ENCODE measurements at regions not wholly inside any gene's neighbourhood (a gene's known extent, or its start where the extent isn't known, plus 50 kb on each side); places are given as distances from the start of the nearest gene placed in this dataset.

DNA sequence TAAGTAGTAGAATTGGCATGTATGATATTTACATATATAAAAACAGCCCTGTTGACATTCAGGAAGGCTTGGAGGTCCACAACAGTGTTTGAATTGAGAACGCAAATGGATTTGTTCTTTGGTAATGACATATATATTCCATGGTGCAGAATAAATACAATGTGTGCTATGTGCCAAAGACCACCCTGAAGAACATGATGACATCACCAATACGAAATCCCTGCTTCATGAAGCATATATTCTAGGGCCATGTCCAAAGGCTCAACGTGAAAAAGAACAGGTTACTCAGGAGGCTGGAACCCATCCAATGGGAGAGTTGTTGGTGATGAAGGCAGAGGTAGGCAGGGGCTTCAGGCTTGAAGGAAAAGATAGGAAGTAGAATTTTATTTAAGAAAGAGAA is 423.9 kb upstream of the MAF start:
- no peak overlapping the region for H3K4me3 ChIP-seq (ENCODE audit: low read depth, low read length)

DNA sequence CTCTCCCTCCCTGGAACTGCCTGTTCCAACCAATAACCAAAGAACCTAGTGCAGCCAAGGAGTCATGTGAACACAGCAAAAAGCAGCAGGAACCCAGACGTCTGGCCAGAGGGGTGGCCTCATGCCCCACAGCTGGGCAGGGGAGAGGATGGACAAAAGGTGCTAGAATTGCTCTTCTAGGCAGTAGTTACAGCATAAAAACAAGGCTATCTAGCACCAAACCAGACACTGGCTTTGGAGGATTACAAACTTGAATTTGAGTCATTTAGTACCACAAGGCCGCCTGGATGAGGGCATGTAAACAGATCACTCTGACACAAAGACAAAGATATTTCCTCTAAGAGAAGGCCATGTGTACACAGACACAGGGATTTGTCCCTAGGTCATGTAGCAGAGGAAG is 423.3 kb upstream of the MAF start:
- no peak overlapping the region for H3K4me3 ChIP-seq (ENCODE audit: low read depth, low read length)

DNA sequence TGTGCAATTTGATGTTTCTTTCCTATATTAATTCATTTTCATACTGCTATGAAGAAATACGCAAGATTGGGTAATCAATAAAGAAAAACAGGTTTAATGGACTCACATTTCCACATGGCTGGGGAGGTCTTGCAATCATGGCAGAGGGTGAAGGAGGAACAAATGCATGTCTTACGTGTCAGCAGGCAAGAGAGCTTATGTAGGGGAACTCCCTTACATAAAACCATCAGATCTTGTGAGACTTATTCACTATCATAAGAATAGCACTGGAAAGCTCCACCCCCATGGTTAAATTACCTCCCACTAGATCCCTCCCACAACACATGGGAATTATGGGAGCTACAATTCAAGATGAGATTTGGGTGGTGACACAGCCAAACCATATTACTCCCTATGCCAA is 418.9 kb upstream of the MAF start:
- no peak overlapping the region for H3K4me3 ChIP-seq (ENCODE audit: low read depth, low read length)

DNA sequence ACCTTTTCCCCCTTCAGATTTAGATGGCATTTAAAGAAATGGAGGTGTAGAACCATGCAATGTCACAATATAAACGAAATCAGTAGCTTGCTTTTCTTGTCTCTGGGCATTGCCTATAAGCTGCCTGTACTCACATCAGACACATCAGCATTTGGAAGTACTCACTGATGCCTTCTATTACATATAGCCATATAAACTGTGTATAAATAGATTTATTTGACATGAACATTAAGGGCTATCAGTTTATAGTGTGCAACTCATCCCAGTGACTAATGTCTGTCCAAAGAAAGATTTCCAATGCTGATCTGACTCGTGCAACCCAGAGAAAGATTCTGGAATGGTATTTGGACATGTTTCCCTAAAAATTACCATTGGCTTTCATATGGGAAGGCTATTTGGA is 417.9 kb upstream of the MAF start:
- no peak overlapping the region for H3K4me3 ChIP-seq (ENCODE audit: low read depth, low read length)

DNA sequence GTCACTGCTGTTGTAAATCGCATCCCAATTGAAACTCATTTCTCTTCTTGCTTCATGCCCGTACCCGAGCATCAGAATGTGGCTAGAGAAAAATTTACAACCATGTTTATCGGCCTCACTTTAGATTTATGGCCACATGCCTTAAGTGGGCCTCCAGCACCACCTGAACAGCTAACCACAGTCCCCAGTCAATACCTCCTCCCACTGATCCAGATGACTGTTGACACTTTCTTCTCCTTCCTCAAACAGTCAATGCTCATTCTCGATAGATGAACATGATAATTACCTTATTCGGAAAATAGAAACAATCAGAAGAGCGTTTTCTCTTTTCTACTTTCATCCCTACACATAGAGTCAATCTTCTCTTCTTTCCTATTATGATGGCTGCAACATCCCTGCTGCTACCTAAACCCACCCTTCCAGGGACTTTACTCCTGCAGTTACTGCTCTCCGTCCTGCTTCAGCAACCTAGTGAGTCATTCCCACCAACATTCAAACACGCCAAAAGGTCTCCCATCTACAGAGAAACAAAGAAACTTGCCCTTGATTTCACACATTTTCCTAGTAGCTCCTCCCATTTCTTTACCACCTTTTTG is 416.3 kb upstream of the MAF start:
- no peak overlapping the region for H3K4me3 ChIP-seq (ENCODE audit: low read depth, low read length)

DNA sequence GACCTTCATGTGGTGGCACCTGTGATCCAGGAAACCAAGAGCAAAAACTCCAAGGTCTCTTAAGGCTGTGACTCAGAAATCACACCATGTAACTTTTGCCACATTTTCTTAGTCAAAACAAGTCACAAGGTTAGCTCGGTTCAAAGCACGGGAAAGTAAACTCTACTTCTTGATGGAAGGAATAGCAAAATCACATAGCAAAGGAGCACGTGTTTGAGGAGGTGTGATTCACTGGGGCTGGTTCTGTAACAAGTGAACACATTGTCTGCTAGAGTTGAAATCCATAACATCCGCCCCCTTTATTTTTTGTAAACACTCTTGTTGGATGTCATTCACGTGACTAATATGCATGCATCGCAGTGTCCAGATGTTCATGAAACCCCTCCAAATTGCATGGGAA is 415.0 kb upstream of the MAF start:
- H3K4me3 ChIP-seq (ENCODE audit: low read depth, low read length) = no peak overlapping the region

DNA sequence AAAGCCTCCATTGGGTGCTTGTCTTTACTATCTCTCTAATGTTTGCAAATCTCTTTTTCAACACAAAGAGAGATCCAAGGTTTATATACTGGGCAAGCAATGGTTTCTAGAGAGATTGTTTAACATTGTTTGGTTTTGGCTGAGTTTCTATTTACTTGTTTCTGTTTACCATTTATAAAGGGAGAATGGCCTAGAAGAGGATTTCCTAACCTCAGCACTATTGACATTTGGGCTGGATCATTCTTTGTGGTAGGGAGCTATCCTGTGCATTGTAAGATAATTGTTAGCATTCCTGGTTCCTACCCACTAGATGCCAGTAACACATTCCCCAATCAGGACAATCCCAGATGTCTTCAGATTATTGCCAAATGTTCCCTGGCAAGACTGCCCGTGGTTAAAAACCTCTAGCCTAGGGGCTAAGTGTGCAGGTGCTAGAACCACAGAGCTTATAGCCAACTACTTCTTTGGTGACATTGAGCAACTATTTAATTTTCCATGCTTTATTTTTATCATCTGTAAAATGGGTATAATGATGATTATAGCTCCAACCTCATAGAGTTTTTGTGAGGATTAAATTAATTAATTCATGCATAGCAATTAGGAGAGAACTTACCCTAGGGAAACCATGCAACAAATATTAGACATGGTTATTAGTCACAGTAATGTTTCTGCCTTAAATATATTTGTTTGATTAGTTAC is 413.9 kb upstream of the MAF start:
- no peak overlapping the region for H3K4me3 ChIP-seq (ENCODE audit: low read depth, low read length)

DNA sequence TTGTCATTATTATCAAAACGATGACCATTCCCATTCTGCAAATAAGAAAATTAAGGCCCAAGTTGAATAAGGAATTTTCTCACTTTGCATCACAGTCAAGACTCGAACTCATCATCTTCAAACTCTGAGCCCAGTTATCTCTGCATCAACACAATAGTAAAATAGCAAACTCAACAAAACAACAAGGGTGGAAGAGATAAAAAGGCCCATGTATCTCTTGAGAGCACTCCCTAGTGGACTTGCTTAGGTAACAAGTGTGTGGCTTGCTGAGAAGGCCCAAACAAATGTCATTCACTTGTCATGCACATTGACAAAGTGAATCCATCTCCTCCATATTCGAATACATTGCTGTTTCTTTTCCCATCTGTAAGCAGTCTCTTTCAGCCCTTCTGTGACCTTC is 412.0 kb upstream of the MAF start:
- no peak overlapping the region for H3K4me3 ChIP-seq (ENCODE audit: low read depth, low read length)

DNA sequence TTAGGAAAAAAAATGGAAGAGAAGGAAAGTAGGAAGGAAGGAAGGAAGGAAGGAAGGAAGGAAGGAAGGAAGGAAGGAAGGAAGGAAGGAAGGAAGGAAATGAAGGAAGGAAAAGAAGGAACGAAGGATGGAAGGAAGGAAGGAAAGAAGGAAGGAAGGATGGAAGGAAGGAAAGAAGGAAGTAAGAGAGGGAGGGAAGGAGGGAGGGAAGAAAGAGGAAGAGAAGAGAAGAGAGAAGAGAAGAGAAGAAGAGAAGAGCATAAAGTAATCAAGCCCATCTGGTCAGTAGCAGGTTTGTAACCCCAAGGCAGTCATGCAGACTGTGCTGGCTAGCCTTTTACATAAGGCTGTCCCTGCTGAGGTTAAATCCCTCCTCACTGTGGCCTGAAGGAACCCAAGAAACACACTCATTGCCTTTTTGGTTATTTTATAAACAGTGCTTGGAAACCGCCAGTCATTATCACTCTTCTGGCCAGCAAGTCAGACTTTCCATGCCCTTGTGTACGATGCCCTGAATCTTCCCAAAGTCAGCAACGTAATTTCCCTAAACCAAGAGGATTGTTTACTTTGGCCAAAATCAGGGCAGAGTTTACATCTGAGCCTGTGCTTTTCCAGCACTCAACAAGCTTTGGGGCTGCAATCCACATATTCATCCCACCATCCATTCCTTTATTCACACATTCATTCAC is 409.6 kb upstream of the MAF start:
- H3K4me3 ChIP-seq (ENCODE audit: low read depth, low read length) = no peak overlapping the region

DNA sequence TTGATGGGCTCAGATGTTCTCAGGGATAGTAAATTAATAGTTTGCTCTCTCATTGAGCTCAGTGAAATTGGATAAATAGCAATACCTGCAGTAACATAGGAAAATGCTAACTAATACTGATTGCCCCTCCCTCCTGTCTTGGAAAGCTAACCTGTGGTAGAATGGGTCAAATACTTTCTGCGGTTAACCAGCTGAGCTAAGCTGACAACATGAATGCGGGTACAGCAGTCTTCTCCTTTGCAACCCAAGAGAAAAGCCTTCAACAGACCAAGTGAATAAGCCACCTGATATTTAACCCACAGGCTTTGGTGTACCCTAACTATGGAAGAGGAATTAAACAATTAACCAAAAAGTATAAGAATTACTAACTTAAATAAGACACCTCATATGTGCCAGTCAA is 408.3 kb upstream of the MAF start:
- no peak overlapping the region for H3K4me3 ChIP-seq (ENCODE audit: low read depth, low read length)

DNA sequence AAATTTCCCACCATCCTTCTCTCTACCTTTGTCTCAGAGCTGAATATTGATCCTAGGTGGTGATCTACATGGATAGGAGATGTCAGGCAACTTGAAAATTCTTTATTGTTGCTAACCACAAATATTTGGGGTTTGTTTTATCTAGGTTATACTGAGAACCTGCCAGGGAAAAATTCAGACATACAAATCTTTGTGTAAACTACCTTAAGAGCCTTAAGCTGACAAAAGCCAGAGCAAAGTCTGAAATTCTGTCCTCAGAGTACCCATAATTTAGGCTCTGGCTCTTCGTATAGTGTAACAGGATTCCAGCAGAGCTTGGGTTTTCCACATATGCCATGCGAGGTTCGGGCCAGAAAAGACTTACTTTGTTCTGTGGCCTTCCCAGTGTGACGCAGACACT is 406.7 kb upstream of the MAF start:
- no peak overlapping the region for H3K4me3 ChIP-seq (ENCODE audit: low read depth, low read length)

DNA sequence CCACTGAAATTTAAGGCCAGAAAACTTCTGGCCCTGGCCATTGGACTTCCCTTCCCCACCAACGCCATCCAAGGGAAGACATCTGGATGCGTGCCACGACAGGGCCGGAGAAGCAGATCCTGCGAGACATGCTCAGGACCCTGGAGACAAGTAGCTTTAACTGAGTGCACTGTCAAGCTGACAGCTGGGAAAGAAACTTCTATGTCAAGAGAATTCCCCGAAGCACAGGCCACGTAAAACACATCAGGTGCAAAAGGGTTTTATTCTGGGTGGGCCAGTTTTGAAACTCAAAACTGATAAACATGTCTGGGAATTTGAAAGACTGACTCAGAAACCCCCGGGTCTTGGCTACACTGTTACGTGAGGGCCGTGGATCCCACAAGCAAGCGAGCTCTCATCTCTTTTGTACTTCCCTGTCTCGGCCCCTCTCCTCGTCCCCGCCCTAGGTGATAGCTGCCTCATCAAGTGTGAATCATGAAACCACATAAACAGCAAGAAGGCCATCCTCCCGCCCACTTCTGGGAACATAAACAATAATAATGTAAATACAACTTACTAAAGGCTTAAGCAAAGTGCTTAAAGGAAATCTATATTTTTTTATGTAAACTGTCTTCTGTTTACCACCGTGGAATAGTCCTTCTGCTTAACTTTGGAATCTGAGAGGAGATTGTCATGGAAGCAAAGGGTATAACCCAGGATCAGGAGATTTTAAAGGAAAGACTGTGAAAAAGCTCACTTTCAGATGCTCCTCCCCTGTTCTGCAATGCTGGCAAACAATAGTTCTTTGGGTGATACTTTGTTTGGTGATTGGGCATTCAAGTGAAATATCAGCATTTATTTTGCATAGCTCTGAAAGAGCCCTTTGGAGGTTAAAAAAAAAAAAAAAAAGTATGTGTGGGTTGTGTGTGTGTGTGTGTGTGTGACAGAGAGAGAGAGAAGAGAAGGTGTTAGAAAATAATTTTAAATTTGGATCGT is 406.0 kb upstream of the MAF start:
- no peak overlapping the region for H3K4me3 ChIP-seq (ENCODE audit: low read depth, low read length)

DNA sequence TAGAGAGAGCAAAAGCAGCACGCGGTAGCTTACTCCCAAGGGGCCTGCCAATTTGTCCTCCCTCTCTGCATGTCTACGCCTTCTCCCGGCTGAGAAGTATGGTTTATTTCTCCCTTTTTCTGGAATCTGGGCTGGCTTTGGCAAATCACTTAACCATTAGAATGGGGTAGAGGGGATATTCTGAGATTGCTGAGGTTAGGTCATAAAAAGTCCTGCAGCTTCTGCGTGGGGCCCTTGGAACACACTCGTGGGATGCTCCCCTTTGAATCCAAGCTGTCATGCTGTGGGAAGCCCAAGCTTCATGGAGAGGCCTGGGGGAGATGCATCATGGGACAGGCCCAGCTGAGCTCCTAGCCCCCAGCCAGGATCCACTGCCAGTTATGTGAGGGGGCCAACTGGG is 403.6 kb upstream of the MAF start:
- no peak overlapping the region for H3K4me3 ChIP-seq (ENCODE audit: low read depth, low read length)

DNA sequence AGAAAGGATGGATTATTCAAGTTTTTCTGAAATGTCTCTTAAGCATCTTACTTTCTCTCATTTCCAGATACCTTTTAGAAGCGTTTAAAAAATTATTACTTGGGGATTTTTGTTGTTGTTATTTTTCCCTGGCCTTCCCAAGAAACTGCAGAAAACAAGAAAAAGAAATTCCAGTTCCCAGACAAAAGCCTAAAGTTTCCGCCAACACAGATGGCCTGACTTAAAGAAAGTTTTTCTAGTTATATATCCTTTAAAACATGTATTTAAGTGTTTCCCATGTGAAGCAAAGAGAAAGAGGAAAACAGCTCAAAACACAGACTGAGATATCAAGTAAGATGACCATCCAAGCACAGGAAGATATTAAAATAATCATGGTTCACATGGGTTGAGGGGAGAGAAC is 401.7 kb upstream of the MAF start:
- no peak overlapping the region for H3K4me3 ChIP-seq (ENCODE audit: low read depth, low read length)

DNA sequence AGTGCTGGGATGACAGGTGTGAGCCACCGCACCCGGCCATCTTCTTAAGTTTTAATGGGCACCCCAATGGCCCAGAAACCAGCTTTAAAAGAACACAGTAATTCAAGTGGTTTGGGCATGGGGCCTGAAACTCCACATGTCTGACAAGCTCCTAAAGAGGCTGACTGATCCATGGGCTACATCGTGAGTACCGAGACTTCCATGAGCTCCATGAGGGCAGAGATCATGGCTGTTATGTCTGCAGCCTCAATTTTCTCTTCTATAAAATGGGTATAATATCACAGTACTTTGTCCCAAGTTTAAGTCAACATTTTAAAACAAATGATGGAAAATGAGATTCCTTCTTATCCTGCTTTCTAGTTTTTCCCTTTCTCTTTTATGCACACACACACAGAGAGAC is 397.6 kb upstream of the MAF start:
- no peak overlapping the region for H3K4me3 ChIP-seq (ENCODE audit: low read depth, low read length)

DNA sequence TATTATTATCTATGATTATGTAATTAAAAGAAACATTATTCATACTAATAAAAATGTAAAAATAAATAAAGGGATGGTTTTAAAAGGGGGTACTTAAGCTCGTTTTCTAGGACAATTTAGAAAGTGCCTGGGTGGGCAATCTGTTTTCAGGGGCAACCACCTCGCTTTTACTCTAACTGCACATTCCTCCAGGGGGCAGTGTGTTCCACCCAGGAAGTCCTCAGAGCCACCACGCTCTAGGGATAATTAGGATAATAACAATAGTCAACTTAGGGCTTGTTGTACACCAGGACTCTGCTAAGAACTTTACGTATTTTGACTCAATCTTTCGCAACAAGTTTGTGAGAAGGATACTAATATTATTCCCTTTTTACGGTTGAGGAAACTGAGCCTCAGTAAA is 396.7 kb upstream of the MAF start:
- H3K4me3 ChIP-seq (ENCODE audit: low read depth, low read length) = no peak overlapping the region

DNA sequence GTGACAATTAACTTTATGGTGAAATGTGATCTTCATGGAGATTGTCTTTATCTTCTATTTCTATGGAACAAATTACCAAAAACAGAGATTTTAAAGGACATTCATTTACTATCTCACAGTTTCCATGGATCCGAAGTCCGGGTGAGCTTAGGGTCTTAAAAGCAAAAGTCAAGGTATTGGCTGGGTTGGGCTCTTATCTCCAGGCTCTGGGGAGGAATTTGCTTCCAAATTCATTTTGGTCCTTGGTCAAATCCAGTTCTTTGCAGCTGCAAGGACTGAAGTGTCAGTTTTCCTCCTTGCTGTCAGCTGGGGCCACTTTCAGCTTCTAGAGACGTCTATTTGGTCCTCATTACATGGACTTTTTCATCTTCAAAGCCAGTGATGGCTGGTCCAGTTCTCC is 395.8 kb upstream of the MAF start:
- H3K4me3 ChIP-seq (ENCODE audit: low read depth, low read length) = no peak overlapping the region

DNA sequence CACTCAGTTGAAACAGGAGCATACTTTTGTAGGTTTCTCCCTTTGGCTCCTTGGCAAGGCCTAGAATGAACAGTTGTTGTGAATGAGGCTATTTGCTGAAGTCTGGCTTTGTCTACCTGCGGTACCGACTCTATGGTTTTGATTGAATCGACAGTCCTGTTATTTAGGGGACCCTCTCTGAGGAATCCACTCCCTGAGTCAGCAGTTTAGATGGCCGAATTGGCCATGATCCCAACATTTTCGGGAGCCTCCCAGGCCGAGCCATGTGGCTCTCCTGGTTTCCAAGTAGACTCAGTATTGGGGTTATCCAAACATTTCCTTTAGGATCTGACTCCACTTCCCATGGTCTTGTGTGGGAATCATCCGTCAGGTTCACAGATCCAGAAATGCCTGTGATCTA is 394.8 kb upstream of the MAF start:
- H3K4me3 ChIP-seq (ENCODE audit: low read depth, low read length) = no peak overlapping the region

DNA sequence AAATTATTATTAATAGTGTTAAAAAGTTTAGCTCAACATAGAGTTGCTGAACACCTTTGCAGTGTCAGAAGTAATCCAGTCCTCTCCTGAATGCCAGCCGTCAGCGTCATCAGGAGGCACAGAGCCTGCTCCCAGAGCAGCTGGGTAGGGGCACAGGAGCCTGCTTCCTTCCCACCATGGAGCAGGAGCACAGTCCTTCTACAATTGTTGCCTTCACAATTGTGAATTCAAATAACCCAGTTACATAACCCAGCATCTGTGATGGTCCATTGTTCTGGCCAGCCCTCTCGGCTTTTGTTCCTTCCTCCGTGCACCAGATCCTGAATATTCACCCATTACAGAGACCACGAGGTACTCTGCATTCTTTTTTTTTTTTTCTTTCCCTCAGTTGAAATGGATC is 393.9 kb upstream of the MAF start:
- no peak overlapping the region for H3K4me3 ChIP-seq (ENCODE audit: low read depth, low read length)

DNA sequence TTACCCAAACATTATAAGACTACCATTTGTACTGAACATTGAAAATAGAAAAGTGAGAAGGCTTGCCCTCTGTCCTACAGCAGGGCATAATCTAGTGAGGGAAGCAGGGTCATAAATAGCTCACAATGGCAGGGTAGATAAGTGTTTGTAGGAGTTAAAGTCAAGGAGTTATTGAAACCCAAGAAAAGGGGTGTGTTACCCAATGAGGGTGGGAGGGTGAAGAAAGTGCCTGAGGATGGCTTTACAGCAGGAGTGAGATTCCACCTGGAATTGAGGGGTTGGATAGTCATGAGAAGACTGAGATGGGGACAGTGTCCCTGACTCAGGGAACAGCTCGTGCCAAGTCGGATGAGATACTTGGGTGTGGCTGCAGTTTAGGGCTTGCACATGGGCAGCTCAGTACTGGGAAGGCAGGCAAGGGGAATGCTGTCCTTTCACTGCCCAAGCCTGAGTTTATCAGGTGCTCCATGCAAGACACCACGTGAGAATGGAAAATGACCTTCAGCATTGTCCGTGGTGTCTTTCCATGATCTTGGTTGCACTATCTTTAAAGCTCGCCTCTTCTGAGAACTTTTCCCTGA is 393.2 kb upstream of the MAF start:
- no peak overlapping the region for H3K4me3 ChIP-seq (ENCODE audit: low read depth, low read length)

DNA sequence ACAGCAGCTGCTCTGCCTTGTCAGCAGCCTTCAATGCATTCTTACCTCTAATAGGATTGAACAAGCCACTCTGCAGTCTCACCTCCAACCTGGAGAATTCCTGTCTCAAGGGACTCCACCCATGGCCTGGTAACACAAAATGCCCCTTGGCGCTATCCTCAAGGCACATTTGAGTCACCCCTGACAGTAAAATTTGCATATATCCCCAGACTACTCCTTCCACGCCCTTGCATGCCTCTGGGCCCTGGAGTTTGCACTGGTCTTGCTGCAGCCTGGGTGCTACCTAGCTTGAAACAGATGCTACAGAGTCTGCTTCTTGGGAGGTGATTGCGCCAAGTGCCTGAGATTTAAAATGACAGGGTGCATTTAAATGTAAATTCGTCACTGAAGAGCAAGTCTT is 391.4 kb upstream of the MAF start:
- no peak overlapping the region for H3K4me3 ChIP-seq (ENCODE audit: low read depth, low read length)
